ENCODE measurements at regions not wholly inside any gene's neighbourhood (a gene's known extent, or its start where the extent isn't known, plus 50 kb on each side); places are given as distances from the start of the nearest gene placed in this dataset. TPM values are rescaled to one million over a fixed set of nuclear protein-coding genes. Genes with fewer than 3 reads are reported as not detected.

DNA sequence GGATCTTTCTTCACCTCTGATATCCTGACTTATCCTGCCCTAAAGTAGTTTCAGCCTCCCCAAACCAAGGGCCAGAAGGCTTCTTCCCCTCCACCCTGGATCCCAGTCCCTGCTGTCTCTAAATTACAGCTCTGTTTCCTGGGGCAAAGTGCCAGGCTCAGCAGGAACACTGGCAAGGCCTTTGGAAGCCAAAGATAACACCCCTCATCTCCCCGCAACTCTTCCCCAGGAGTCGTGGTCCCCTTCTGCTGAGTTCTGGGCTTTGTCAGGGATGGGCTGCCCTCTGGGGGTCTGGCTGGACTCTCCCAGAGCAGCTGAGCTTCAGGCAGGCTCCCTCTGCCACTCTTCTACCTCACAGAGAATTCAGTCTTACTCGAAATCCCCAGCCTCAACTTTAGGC, 53.8 kb upstream of the AMPD3 start:
- no peaks in the 10 kb centered on the region for H3K27me3 ChIP-seq (ENCODE audit: control insufficient read depth, insufficient read depth, low read length)
- ChIA-PET CTCF (interaction anchor here (0.9 to 2.9 kb wide), 3 partner anchors 12 to 34 kb away, joined by 3 to 8 read pairs (median 4); no protein-coding TSS in a partner anchor), POLR2A (no interaction called here)
- DNase-seq (ENCODE audit: low read depth) = no peak
- no peak overlapping the region for H3K4me3 ChIP-seq (ENCODE audit: low read depth, low read length)
- no peaks in the 10 kb centered on the region for H3K36me3 ChIP-seq (ENCODE audit: control insufficient read depth, insufficient read depth, low read length)
- no peak for TF ChIP-seq CTCF (IDR thresholded peaks at IDR 0.05; ENCODE audit: insufficient read depth, low read depth, low read length)

DNA sequence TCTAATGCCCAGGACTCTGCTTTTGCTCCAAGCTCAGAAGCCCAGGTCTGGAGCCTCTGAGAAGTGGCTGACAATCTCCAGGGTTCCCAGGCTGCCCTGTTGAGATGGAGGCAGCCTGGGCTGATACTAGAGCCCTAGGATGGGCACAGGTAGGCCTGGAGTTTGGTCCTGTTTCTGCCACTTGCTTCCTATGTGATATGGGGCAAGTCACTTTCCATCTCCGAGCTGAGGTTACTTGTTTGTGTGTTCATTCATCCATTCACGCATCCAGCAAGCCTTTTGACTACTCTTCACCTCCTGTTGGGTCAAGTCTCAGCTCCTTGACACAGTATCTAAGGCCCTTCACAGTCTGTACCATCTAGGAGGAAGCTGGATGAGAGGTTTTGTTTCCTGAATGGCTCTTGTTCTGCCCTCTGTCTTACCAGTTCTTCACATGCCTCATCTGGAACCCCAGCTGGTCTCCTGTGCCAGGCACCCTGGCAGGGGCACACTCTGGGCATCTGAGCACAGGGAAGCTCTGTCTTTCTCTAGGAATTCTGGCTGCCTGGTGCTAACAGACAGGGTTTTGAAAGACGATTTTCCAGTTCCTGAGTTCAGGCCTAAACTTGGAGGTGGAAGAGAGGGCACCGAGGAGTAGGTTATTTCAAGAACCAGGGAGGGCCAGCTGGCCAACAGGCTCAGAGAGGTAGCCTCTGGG, 53.2 kb upstream of the AMPD3 start:
- POLR2A ChIA-PET = interaction anchor here (0.6 kb wide), 1 partner anchor 11 kb away, joined by 5 read pairs; no protein-coding TSS in a partner anchor

More for the DNA sequence above, 53.2 kb upstream of the AMPD3 start:
- no peak for TF ChIP-seq CTCF (IDR thresholded peaks at IDR 0.05; ENCODE audit: insufficient read depth, low read depth, low read length)
- Histone ChIP-seq H3K27me3 (ENCODE audit: control insufficient read depth, insufficient read depth, low read length) (no peaks in the 10 kb centered on the region), H3K4me3 (ENCODE audit: low read depth, low read length) (no peak overlapping the region), H3K36me3 (ENCODE audit: control insufficient read depth, insufficient read depth, low read length) (no peaks in the 10 kb centered on the region)
- CTCF ChIA-PET = interaction anchor here (0.9 to 2.9 kb wide), 9 partner anchors 11 to 335 kb away, joined by 3 to 8 read pairs (median 4); partner anchors contain the start of gene IRAG1
- DNase-seq (ENCODE audit: low read depth) = no peak

Small RNA genes in the stretch of these regions (small RNA-seq; reads per million reads assigned to genes)
- gene RNU6ATAC33P (ENCODE audit: insufficient read length, low read depth, low replicate concordance) = not detected
